ACC112 (cell line): ENCODE measurements at regions not wholly inside any gene's neighbourhood (a gene's known extent, or its start where the extent isn't known, plus 50 kb on each side); places are given as distances from the start of the nearest gene placed in this dataset.
"Not testable (repeated sequence)": the region's sequence is repeated elsewhere in the genome, so short reads cannot be mapped to it uniquely, and the experiment has no call there.

Source experiments
- H2AFZ ChIP-seq: fragments of 200-600 bp; sonication (generic); one replicate; pipeline ENCODE4 v1.6.0; 2017; ENCODE audit warnings: antibody characterized with exemption, low read length; ENCODE audit not compliant: unreplicated experiment
- H3K27ac ChIP-seq: fragments of 200-600 bp; sonication (generic); 2 replicates; pipeline ENCODE4 v1.5.1; 2014; ENCODE audit warnings: low read depth, mild to moderate bottlenecking, antibody characterized with exemption, low read length, moderate library complexity
- H3K27me3 ChIP-seq: fragments of 200-600 bp; sonication (generic); 2 replicates; pipeline ENCODE4 v1.6.1; 2014; ENCODE audit warnings: mild to moderate bottlenecking, antibody characterized with exemption, low read length, moderate library complexity, mixed read lengths; ENCODE audit not compliant: insufficient read depth
- H3K36me3 ChIP-seq: fragments of 200-600 bp; sonication (generic); 2 replicates; pipeline ENCODE4 v1.6.1; 2016; ENCODE audit warnings: mild to moderate bottlenecking, antibody characterized with exemption, low read length, moderate library complexity, mixed read lengths; ENCODE audit not compliant: insufficient read depth
- H3K4me1 ChIP-seq: fragments of 200-600 bp; sonication (generic); one replicate; pipeline ENCODE4 v1.6.1; 2016; ENCODE audit warnings: low read length, mixed read lengths; ENCODE audit not compliant: insufficient read depth, unreplicated experiment, control insufficient read depth
- H3K4me3 ChIP-seq: fragments of 200-600 bp; sonication (generic); 2 replicates; pipeline ENCODE4 v1.5.1; 2014; ENCODE audit warnings: mild to moderate bottlenecking, low read depth, low read length
- H3K79me2 ChIP-seq: fragments of 200-600 bp; sonication (generic); one replicate; pipeline ENCODE4 v1.6.0; 2016; ENCODE audit warnings: low read length; ENCODE audit not compliant: control insufficient read depth, unreplicated experiment, insufficient read depth

DNA sequence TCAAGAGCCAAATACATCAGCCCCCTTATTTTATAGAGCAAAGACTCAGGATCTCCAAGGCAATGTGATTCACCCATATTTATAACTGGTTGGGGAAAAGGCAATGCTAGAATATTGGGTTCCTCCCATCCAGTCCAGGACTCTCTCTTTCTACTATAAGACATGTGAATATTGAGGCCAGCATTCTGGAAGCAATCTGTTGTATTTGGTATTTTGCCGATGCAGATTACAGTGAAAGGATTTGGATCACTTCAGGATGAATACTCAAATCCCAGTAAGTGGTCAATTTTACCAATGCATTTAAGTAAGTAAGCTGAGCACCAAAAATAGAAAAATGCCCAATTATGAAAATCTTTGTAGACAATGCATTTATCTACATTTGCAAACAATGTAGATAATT, 1834.7 kb upstream of the PIK3C3 start:
- Histone ChIP-seq H3K27me3 (no peaks in the 10 kb centered on the region), H3K79me2 (no peaks in the 10 kb centered on the region), H3K36me3 (no peaks in the 10 kb centered on the region), H3K4me3 (no peak overlapping the region), H3K27ac (no peak overlapping the region), H2AFZ (no peak overlapping the region), H3K4me1 (no peaks in the 10 kb centered on the region)

DNA sequence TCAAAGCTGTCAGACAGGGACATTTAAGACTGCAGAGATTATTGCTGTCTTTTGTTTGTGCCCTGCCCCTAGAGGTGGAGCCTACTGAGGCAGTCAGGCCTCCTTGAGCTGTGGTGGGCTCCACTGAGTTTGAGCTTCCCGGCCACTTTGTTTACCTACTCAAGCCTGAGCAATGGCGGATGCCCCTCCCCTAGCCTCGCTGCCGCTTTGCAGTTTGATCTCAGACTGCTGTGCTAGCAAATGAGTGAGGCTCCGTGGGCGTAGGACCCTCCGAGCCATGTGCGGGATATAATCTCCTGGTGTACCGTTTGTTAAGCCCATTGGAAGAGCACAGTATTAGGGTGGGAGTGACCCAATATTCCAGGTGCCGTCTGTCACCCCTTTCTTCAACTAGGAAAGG, 1835.5 kb upstream of the PIK3C3 start:
- H3K4me3 ChIP-seq, H3K36me3 ChIP-seq, H3K79me2 ChIP-seq: not testable (repeated sequence)

DNA sequence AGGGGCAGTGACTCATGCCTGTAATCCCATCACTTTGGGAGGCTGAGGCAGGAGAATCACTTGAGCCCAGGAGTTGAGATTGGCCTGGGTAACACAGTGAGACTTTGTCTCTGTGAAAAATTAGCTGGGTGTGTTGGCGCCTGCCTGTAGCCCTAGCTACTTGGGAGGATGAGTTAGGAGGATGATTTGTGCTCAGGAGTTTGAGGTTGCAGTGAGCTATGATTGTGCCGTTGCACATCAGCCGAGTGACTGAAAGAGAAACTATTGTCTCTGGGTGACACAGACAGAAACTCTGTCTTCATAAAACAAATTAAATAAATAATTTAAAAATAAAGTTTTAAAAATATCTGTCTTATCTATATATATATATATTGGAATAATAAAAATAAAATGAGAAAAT, 1844.6 kb upstream of the PIK3C3 start:
- H3K27ac ChIP-seq = no peak overlapping the region
- H3K4me3 ChIP-seq = no peak overlapping the region
- H2AFZ ChIP-seq = no peak overlapping the region
- peaks cover 15% of the 10 kb centered on the region for H3K27me3 ChIP-seq
- no peaks in the 10 kb centered on the region for H3K36me3 ChIP-seq
- no peaks in the 10 kb centered on the region for H3K79me2 ChIP-seq
- H3K4me1 ChIP-seq = no peaks in the 10 kb centered on the region

More for the DNA sequence above, 1835.5 kb upstream of the PIK3C3 start:
- H2AFZ ChIP-seq, H3K4me1 ChIP-seq, H3K27me3 ChIP-seq, H3K27ac ChIP-seq: not testable (repeated sequence)

DNA sequence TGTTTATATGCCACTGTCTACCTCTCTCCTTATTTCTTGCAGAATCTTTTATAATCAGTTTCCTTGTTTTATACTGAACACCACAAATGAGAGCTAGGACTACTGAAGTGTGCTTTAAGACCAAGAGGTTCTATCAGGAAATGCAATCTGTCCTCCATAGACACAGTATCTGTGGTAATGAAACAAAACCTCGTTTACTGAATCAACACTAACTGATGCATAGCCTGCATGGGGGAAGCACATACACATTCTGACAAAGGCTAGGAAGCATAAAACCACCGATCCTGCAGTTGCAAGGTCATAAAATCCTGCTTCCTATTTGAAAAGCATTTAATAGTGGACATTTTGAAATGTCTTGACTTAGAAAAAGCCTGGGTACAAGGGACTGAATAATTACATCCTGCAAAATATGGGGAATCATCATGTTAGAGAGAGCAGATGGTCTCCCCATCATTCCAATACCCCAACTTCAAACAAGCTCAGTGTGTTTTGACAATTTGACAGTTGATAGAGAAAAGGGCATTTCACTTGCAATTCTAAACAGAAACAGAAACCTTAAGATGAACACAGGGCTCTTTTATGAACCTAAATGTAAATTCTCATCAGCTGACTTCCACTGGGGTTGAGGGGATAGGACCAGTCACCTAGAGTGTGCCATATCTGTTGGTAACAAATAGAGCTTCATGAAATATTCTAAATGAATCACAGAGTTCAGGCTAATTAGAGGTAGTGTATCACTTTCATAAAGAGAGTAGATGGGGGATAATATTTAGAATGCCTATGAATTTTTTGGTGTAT, 1845.6 kb upstream of the PIK3C3 start:
- Histone ChIP-seq H3K79me2 (no peaks in the 10 kb centered on the region), H3K27me3 (peaks cover 17% of the 10 kb centered on the region), H3K4me1 (no peaks in the 10 kb centered on the region), H2AFZ (peak overlapping the region; percentile 24), H3K36me3 (no peaks in the 10 kb centered on the region), H3K27ac (no peak overlapping the region), H3K4me3 (peak overlapping the region; percentile 19; the same call in 1 of the 2 replicates)

DNA sequence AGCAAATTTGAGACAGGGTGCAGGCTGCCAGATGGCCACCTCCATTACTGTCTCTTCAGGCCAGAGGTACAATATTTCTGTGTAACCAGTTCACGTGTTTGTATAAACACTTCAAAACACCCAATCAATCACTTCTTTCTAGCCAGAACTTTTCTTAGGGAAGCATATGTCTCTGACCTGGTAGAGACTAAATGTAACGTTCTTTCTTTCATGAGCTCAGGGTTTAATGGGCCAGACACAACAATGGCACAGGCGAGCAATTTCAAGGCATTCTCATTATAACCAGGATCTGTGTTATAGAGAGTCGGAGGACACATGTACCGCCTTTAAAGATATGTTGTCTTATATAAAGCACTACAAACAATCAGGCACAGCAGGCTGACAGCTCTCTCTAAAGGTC, 1846.4 kb upstream of the PIK3C3 start:
- Histone ChIP-seq H3K27me3 (peaks cover 17% of the 10 kb centered on the region), H3K4me1 (no peaks in the 10 kb centered on the region), H2AFZ (no peak overlapping the region), H3K36me3 (no peaks in the 10 kb centered on the region), H3K4me3 (no peak overlapping the region), H3K79me2 (no peaks in the 10 kb centered on the region), H3K27ac (no peak overlapping the region)

DNA sequence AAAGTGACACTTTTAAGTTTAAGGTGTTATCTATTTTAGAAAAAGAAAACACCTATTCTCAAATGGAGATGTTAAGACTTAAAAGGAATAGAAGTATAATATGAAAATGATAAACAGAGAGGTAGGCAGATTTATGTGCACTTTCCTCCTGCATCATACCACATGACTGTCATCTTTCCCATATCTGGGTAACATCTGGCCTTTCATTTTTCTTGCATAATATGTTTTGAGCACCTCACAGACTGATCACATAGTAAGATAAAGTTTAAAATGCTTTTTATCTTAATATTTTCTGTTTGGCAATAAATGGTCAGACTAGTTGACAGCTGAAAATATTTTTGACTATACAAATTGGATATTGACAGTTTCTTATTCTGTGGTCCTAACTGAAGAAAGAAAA, 1852.1 kb upstream of the PIK3C3 start:
- H3K79me2 ChIP-seq = no peaks in the 10 kb centered on the region
- no peak overlapping the region for H2AFZ ChIP-seq
- peaks cover 47% of the 10 kb centered on the region for H3K27me3 ChIP-seq
- H3K4me3 ChIP-seq = no peak overlapping the region
- H3K36me3 ChIP-seq = no peaks in the 10 kb centered on the region
- H3K4me1 ChIP-seq = no peaks in the 10 kb centered on the region
- H3K27ac ChIP-seq = no peak overlapping the region

DNA sequence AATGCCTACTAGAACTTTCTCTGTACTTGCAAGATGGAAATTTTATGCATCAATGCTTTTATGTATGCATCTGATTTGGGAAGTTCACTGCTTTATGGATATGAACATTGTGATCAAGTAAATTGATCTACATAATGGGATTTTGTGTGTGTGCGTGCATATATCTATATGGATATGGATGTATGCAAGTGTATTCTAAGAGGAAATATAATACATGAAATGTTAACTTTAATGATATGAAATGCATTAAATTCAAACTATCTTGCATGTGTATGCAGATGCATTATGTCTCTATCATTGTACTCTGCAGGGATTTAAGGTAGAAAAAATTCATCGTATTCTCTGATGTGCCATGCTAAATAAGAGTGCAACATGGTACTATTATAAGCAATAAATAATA, 1855.4 kb upstream of the PIK3C3 start:
- H2AFZ ChIP-seq = no peak overlapping the region
- H3K36me3 ChIP-seq = no peaks in the 10 kb centered on the region
- no peak overlapping the region for H3K27ac ChIP-seq
- H3K27me3 ChIP-seq = peaks cover 48% of the 10 kb centered on the region
- no peak overlapping the region for H3K4me3 ChIP-seq
- H3K4me1 ChIP-seq = no peaks in the 10 kb centered on the region
- no peaks in the 10 kb centered on the region for H3K79me2 ChIP-seq

DNA sequence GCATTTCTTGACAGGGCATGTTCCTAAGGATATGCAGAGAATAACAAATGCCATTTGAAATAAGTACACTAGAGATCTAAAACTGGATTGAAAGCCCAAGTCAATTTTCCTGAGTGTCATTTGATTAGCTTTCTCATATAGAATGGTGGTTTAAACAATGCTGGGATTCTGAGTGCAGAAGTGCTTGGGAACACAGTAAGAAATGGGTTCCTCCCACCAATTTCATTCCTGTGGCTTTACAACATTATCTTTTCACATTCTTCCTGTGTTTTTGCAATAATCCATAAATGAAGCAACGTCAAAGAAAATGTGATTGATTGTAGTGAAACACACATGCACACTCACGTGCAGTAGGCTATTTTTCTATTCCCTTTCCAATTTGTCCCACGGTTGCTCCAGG, 1858.4 kb upstream of the PIK3C3 start:
- H3K36me3 ChIP-seq = no peaks in the 10 kb centered on the region
- no peak overlapping the region for H3K27ac ChIP-seq
- H3K4me3 ChIP-seq = no peak overlapping the region
- H2AFZ ChIP-seq = no peak overlapping the region
- H3K4me1 ChIP-seq = no peaks in the 10 kb centered on the region
- no peaks in the 10 kb centered on the region for H3K79me2 ChIP-seq
- H3K27me3 ChIP-seq = peaks cover 63% of the 10 kb centered on the region

DNA sequence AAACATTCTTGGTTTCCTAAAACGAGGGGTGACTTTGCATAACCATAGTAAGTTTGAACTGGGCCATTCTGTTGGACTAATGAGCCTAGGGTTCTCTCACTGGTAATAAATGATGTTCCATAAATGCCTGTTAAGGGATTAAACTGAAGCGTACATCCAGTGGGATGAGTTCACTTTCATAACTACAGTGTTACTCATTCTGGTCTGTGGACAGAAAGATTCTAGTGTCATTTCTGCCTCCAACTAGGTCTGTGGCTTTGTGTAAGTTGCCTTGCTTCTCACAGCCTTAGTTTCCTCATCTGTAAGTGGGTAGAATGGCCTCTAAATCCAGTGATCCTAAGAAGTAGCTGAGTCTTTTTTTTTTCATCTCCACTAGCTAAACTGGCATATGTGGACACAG, 1860.6 kb upstream of the PIK3C3 start:
- Histone ChIP-seq H3K27me3 (peaks cover 55% of the 10 kb centered on the region), H3K36me3 (no peaks in the 10 kb centered on the region), H3K4me1 (no peaks in the 10 kb centered on the region), H3K4me3 (no peak overlapping the region), H3K79me2 (no peaks in the 10 kb centered on the region), H3K27ac (no peak overlapping the region), H2AFZ (no peak overlapping the region)

DNA sequence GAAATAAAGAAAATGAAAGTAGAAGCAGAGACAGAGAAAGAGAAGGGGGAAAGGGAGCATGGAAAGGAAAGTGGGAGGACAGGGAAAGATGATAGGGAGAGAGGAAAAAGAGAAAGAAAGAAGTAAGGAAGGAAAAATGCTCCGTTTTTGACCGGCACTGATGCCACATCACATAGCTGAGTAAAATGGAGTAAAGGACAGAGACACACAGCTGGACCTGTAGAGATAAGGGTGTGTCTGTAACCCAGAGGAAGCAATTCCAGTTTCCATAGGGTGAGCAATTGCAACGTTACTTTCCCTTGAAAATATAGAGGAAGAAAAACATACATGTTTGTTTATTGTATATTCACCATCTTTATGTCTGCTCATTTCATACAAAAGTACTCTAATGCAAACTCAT, 1866.9 kb upstream of the PIK3C3 start:
- no peaks in the 10 kb centered on the region for H3K4me1 ChIP-seq
- H2AFZ ChIP-seq = peak overlapping the region; percentile 82
- H3K4me3 ChIP-seq = peak overlapping the region; percentile 71
- H3K27me3 ChIP-seq = peaks cover 22% of the 10 kb centered on the region
- H3K79me2 ChIP-seq = no peaks in the 10 kb centered on the region
- H3K27ac ChIP-seq = no peak overlapping the region
- no peaks in the 10 kb centered on the region for H3K36me3 ChIP-seq

DNA sequence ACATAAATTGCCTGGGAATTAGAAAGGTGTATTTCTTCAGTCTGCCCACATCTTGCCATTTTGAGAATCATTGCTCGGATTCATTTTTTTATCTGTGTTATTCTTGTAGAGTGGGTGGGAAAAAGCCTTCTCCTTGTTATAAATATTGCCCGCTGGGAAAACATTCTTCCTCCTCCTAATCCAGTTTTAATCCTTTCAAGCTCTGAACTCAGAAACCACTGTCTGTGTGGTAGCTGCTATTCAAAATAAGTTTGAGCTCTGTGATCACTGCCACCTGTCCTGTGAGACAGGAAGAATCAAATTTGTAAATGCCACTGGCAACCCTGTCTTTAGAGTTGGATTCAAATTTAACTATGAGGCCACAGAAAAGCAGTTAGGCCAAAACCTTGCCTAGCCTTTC, 1875.2 kb upstream of the PIK3C3 start:
- Histone ChIP-seq H3K4me3 (no peak overlapping the region), H3K27me3 (0 out of 2 replicates have a peak, but pooled peaks cover 19% of the 10 kb centered on the region), H3K27ac (no peak overlapping the region), H3K79me2 (no peaks in the 10 kb centered on the region), H3K4me1 (no peaks in the 10 kb centered on the region), H2AFZ (no peak overlapping the region), H3K36me3 (no peaks in the 10 kb centered on the region)
